ENCODE measurements at regions not wholly inside any gene's neighbourhood (a gene's known extent, or its start where the extent isn't known, plus 50 kb on each side); places are given as distances from the start of the nearest gene placed in this dataset.

GRCh38 chr4:133439830-133440229 lies 290.7 kb downstream of the PCDH10 start:
- Mint-ChIP-seq H3K27ac (no peak overlapping the region), H3K27me3 (ENCODE audit: low read depth in 3 of 3) (no peaks in the 10 kb centered on the region), H3K9me3 (no peaks in the 10 kb centered on the region), H3K4me1 (no peaks in the 10 kb centered on the region), H3K4me3 (no peak overlapping the region), H3K36me3 (no peaks in the 10 kb centered on the region)
- no peak for DNase-seq
- no peak overlapping the region for H3K4me2 ChIP-seq (replicated peaks; ENCODE audit: extremely low read depth, low read length, poor library complexity, severe bottlenecking)
- no peaks in the 10 kb centered on the region for H3K27me3 ChIP-seq (ENCODE audit: control insufficient read depth in 2 of 2, insufficient read depth in 2 of 2, low read length in 2 of 2)
- no peak overlapping the region for H3K27ac ChIP-seq (ENCODE audit: low read depth in 1 of 2, low read length in 2 of 2)
- no peak for TF ChIP-seq CTCF (IDR thresholded peaks at IDR 0.05)
- H2AFZ ChIP-seq (ENCODE audit: insufficient read depth, low read depth, low read length, poor library complexity, severe bottlenecking): no peak overlapping the region
- no peaks in the 10 kb centered on the region for H3K36me3 ChIP-seq (replicated peaks in 1 of 2; ENCODE audit: control insufficient read depth in 1 of 2, insufficient read depth in 2 of 2, low read length in 2 of 2)
- H3K79me2 ChIP-seq (ENCODE audit: insufficient read depth, low read length): no peaks in the 10 kb centered on the region
- no peaks in the 10 kb centered on the region for H3K9me3 ChIP-seq (replicated peaks in 1 of 2; ENCODE audit: control insufficient read depth in 1 of 2, insufficient read depth in 1 of 2, low read length in 2 of 2)
- no peak overlapping the region for H3K4me3 ChIP-seq (replicated peaks in 1 of 3; ENCODE audit: low read depth in 2 of 3, low read length in 3 of 3)
- 67% methylated on average over 1 of the region's 2 CpGs for WGBS (ENCODE audit: insufficient coverage)
- intact Hi-C loops (cut with micrococcal nuclease): no loop called here
- no peaks in the 10 kb centered on the region for H4K20me1 ChIP-seq (ENCODE audit: insufficient read depth, low read length)
- no peaks in the 10 kb centered on the region for H3K4me1 ChIP-seq (ENCODE audit: control insufficient read depth in 1 of 2, insufficient read depth in 2 of 2, low read length in 2 of 2)
- no peak overlapping the region for H3K9ac ChIP-seq (ENCODE audit: insufficient read depth, low read length, poor library complexity, severe bottlenecking)

GRCh38 chr4:133424605-133425004 lies 275.5 kb downstream of the PCDH10 start:
- TF ChIP-seq CTCF (IDR thresholded peaks at IDR 0.05): no peak
- no peak overlapping the region for H3K4me2 ChIP-seq (replicated peaks; ENCODE audit: extremely low read depth, low read length, poor library complexity, severe bottlenecking)
- WGBS (ENCODE audit: insufficient coverage): no CpG with 5 or more reads among the region's 4 CpGs

More at GRCh38 chr4:133424605-133425004, 275.5 kb downstream of the PCDH10 start:
- Mint-ChIP-seq H3K4me3 (no peak overlapping the region), H3K4me1 (no peaks in the 10 kb centered on the region), H3K9me3 (no peaks in the 10 kb centered on the region), H3K36me3 (no peaks in the 10 kb centered on the region), H3K27ac (no peak overlapping the region), H3K27me3 (ENCODE audit: low read depth in 3 of 3) (peaks cover 0 to 1% (median 0%) of the 10 kb centered on the region in 3 donors)
- no peaks in the 10 kb centered on the region for H3K4me1 ChIP-seq (ENCODE audit: control insufficient read depth in 1 of 2, insufficient read depth in 2 of 2, low read length in 2 of 2)
- H3K4me3 ChIP-seq (replicated peaks in 1 of 3; ENCODE audit: low read depth in 2 of 3, low read length in 3 of 3): no peak overlapping the region
- no peaks in the 10 kb centered on the region for H3K79me2 ChIP-seq (ENCODE audit: insufficient read depth, low read length)
- DNase-seq: no peak
- no peaks in the 10 kb centered on the region for H4K20me1 ChIP-seq (ENCODE audit: insufficient read depth, low read length)
- H2AFZ ChIP-seq (ENCODE audit: insufficient read depth, low read depth, low read length, poor library complexity, severe bottlenecking): no peak overlapping the region
- intact Hi-C loops (cut with micrococcal nuclease): no loop called here
- H3K9ac ChIP-seq (ENCODE audit: insufficient read depth, low read length, poor library complexity, severe bottlenecking): no peak overlapping the region
- H3K27ac ChIP-seq (ENCODE audit: low read depth in 1 of 2, low read length in 2 of 2): no peak overlapping the region
- H3K9me3 ChIP-seq (replicated peaks in 1 of 2; ENCODE audit: control insufficient read depth in 1 of 2, insufficient read depth in 1 of 2, low read length in 2 of 2): no peaks in the 10 kb centered on the region
- no peaks in the 10 kb centered on the region for H3K36me3 ChIP-seq (replicated peaks in 1 of 2; ENCODE audit: control insufficient read depth in 1 of 2, insufficient read depth in 2 of 2, low read length in 2 of 2)
- H3K27me3 ChIP-seq (ENCODE audit: control insufficient read depth in 2 of 2, insufficient read depth in 2 of 2, low read length in 2 of 2): no peaks in the 10 kb centered on the region
